SU-DHL-6 (cell line): ENCODE measurements at regions not wholly inside any gene's neighbourhood (a gene's known extent, or its start where the extent isn't known, plus 50 kb on each side); places are given as distances from the start of the nearest gene placed in this dataset.

Source experiments
- H2AFZ ChIP-seq: fragments of 200-600 bp; sonication (generic); 2 replicates; pipeline ENCODE4 v1.6.1; 2014; ENCODE audit warnings: low read depth, mild to moderate bottlenecking, moderate library complexity, mixed read lengths, antibody characterized with exemption, low read length; ENCODE audit not compliant: severe bottlenecking
- H3F3A ChIP-seq: fragments of 200-600 bp; shearing (Covaris generic); 2 replicates; pipeline ENCODE4 v1.6.0; 2016; ENCODE audit warnings: antibody characterized with exemption, mild to moderate bottlenecking; ENCODE audit not compliant: insufficient read depth
- H3K27ac ChIP-seq: fragments of 200-600 bp; sonication (generic); 2 replicates; pipeline ENCODE4 v1.5.1; 2016; ENCODE audit warnings: low read depth, mild to moderate bottlenecking, low read length, moderate library complexity, mixed read lengths
- H3K27me3 ChIP-seq: fragments of 200-600 bp; sonication (generic), shearing (Covaris generic); 2 replicates; pipeline ENCODE4 v1.6.0; 2014; ENCODE audit warnings: mild to moderate bottlenecking, low read length
- H3K36me3 ChIP-seq: fragments of 200-600 bp; sonication (generic); 2 replicates; pipeline ENCODE4 v1.6.1; 2014; ENCODE audit warnings: mild to moderate bottlenecking, low read length, mixed read lengths
- H3K4me2 ChIP-seq: fragments of 300-600, 200-600 bp; shearing (Covaris generic), sonication (generic); 2 replicates; pipeline ENCODE4 v1.6.0; 2014; ENCODE audit warnings: low read length, low read depth, mild to moderate bottlenecking; ENCODE audit not compliant: poor library complexity, severe bottlenecking
- H3K4me3 ChIP-seq: fragments of 200-600 bp; sonication (generic); 2 replicates; pipeline ENCODE4 v1.5.1; 2014; ENCODE audit warnings: antibody characterized with exemption, low read length, mild to moderate bottlenecking, mixed read lengths; ENCODE audit not compliant: insufficient read depth, poor library complexity, severe bottlenecking
- H3K79me2 ChIP-seq: fragments of 200-600 bp; sonication (generic); 2 replicates; pipeline ENCODE4 v1.6.1; 2014; ENCODE audit warnings: mild to moderate bottlenecking, low read length, moderate library complexity; ENCODE audit not compliant: insufficient read depth
- H3K9ac ChIP-seq: fragments of 200-600 bp; sonication (generic); 2 replicates; pipeline ENCODE4 v1.7.0; 2014; ENCODE audit warnings: mild to moderate bottlenecking, low read length
- H3K9me2 ChIP-seq: fragments of 200-600 bp; sonication (generic); replicated peaks from 2 replicates; pipeline ENCODE4 v1.6.1; 2014; ENCODE audit warnings: low read length; ENCODE audit not compliant: insufficient read depth
- H3K9me3 ChIP-seq: fragments of 200-600 bp; sonication (generic); 2 replicates; pipeline ENCODE4 v1.6.1; 2014; ENCODE audit warnings: low read length, mixed read lengths; ENCODE audit not compliant: insufficient read depth
- H4K20me1 ChIP-seq: fragments of 200-600 bp; sonication (generic); 2 replicates; pipeline ENCODE4 v1.6.1; 2014; ENCODE audit warnings: low read depth, mild to moderate bottlenecking, antibody characterized with exemption, low read length, moderate library complexity, mixed read lengths
- CTCF ChIP-seq: fragments of 200-600 bp; sonication (generic); IDR thresholded peaks from one replicate; pipeline ENCODE4 v1.5.1; 2017; ENCODE audit warnings: antibody characterized with exemption, mild to moderate bottlenecking, low read length, moderate library complexity; ENCODE audit not compliant: insufficient read depth, poor library complexity, severe bottlenecking
- EZH2phosphoT487 ChIP-seq: fragments of 200-600 bp; sonication (generic), shearing (Covaris generic); conservative IDR thresholded peaks from 2 replicates; pipeline ENCODE4 v1.6.1; 2018; ENCODE audit warnings: mild to moderate bottlenecking, antibody characterized with exemption, low read length, moderate library complexity, mixed read lengths

DNA sequence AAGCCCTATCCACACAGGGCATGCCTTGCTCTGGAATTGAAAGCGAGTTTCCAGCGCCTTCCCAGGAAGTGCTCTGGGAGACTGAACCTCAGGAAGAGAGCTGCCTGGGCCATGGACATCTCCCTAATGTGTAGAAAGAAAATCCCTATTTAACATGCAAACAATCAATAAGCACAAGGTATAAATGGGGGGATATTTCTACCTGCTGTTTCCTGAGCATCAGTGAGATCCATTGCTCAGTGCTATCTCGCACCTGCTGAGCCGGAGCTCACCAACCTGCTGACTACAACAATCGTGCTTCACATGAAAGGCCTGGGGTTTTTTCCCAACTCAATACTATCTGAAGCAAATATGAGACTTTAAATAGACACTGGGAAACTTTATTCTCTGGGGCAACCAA is 584.0 kb downstream of the GLRX3 start:
- H3K9ac ChIP-seq: no peak overlapping the region
- H3K36me3 ChIP-seq: no peaks in the 10 kb centered on the region
- no peak overlapping the region for H3K4me2 ChIP-seq
- no peak overlapping the region for H3K27ac ChIP-seq
- H3F3A ChIP-seq: no peaks in the 10 kb centered on the region
- TF ChIP-seq CTCF: no peak
- TF ChIP-seq EZH2phosphoT487: no peak
- no peak overlapping the region for H2AFZ ChIP-seq
- H4K20me1 ChIP-seq: no peaks in the 10 kb centered on the region
- H3K9me2 ChIP-seq: no peaks in the 10 kb centered on the region
- no peaks in the 10 kb centered on the region for H3K79me2 ChIP-seq
- no peaks in the 10 kb centered on the region for H3K9me3 ChIP-seq
- H3K27me3 ChIP-seq: no peaks in the 10 kb centered on the region
- no peak overlapping the region for H3K4me3 ChIP-seq

DNA sequence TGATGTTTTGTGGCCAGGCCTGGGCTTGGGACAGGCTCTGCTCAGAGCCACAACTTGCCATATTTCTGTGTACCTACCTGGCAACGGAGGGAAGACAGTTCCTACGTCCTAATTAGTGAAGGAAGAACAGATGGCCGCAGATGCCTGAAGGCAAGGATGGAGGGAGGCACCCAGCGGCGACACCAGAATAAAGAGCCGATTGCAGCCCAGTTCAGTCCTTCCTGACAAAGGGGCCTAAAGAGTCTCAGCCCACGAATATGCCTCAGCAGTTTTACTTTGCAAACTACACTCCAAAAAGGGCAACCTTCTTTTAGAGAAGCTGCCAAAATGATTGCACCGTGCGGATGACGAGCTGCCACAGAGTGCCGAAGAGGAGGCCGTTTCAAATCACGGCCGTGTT is 585.8 kb downstream of the GLRX3 start:
- H4K20me1 ChIP-seq: no peaks in the 10 kb centered on the region
- H3K27me3 ChIP-seq: no peaks in the 10 kb centered on the region
- no peaks in the 10 kb centered on the region for H3K79me2 ChIP-seq
- no peaks in the 10 kb centered on the region for H3K9me3 ChIP-seq
- TF ChIP-seq CTCF (no peak), EZH2phosphoT487 (no peak)
- H3K4me3 ChIP-seq: no peak overlapping the region
- H3K9ac ChIP-seq: no peak overlapping the region
- H3K36me3 ChIP-seq: no peaks in the 10 kb centered on the region
- no peak overlapping the region for H3K4me2 ChIP-seq
- H3K9me2 ChIP-seq: no peaks in the 10 kb centered on the region
- H3F3A ChIP-seq: no peaks in the 10 kb centered on the region
- H2AFZ ChIP-seq: no peak overlapping the region
- H3K27ac ChIP-seq: no peak overlapping the region

GRCh38 chr10:130723704-130724103 is 587.5 kb downstream of the GLRX3 start:
- TF ChIP-seq CTCF (no peak), EZH2phosphoT487 (no peak)
- Histone ChIP-seq H3K4me3 (no peak overlapping the region), H3K36me3 (no peaks in the 10 kb centered on the region), H3K79me2 (no peaks in the 10 kb centered on the region), H3K27ac (no peak overlapping the region), H3K9me3 (no peaks in the 10 kb centered on the region), H2AFZ (no peak overlapping the region), H3F3A (no peaks in the 10 kb centered on the region), H3K9ac (no peak overlapping the region), H3K9me2 (no peaks in the 10 kb centered on the region), H3K27me3 (no peaks in the 10 kb centered on the region), H4K20me1 (no peaks in the 10 kb centered on the region), H3K4me2 (no peak overlapping the region)
